MM.1S (cell line): ENCODE measurements at regions not wholly inside any gene's neighbourhood (a gene's known extent, or its start where the extent isn't known, plus 50 kb on each side); places are given as distances from the start of the nearest gene placed in this dataset.

Source experiments
- EZH2phosphoT487 ChIP-seq: fragments of 300-600 bp; sonication (generic); IDR thresholded peaks from 2 replicates; pipeline ENCODE4 v1.6.1; 2018; ENCODE audit warnings: antibody characterized with exemption, low read length
- TF ChIP-seq, protein P1 (sequence below): fragments of 300-600 bp; sonication (generic); IDR thresholded peaks from 2 replicates; pipeline ENCODE4 v1.5.1; 2016; ENCODE audit warnings: antibody characterized with exemption, low read length, mixed read lengths

DNA sequence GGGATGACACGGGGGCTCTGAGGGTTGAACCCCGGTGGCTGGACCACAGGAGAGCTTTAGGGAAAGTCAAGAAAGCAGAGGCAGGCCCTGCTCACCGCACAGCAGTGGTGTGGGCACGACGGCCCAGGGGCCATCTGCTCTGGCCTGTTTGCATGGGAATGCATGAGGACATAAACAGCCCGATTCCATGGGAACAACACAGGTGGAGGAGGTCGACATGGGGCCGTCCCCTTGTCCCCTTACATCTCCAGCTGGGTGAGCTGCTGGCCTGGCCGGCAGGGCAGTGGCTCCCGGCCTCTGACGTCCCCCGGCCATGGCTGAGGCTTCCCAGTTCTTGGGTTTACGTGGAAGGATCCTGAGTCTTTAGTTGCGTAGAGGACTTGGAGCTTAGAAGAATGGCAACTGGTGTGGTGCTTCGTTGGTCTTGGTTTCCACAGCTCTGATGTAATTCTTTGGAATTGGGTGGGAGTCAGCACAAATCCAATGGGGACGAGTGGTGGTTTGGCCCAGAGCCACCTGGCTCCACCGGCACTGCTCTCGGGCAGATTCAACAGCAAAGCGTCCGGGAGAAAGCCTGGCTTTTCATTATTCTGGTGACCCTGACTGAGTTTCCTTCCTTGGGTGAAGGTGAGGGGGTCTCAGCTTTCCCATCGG, 98.3 kb upstream of the HDAC4 start:
- TF ChIP-seq EZH2phosphoT487: no peak
- TF ChIP-seq, protein P1, sequence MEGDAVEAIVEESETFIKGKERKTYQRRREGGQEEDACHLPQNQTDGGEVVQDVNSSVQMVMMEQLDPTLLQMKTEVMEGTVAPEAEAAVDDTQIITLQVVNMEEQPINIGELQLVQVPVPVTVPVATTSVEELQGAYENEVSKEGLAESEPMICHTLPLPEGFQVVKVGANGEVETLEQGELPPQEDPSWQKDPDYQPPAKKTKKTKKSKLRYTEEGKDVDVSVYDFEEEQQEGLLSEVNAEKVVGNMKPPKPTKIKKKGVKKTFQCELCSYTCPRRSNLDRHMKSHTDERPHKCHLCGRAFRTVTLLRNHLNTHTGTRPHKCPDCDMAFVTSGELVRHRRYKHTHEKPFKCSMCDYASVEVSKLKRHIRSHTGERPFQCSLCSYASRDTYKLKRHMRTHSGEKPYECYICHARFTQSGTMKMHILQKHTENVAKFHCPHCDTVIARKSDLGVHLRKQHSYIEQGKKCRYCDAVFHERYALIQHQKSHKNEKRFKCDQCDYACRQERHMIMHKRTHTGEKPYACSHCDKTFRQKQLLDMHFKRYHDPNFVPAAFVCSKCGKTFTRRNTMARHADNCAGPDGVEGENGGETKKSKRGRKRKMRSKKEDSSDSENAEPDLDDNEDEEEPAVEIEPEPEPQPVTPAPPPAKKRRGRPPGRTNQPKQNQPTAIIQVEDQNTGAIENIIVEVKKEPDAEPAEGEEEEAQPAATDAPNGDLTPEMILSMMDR: no peak
